HEK293 (cell line): ENCODE measurements at regions not wholly inside any gene's neighbourhood (a gene's known extent, or its start where the extent isn't known, plus 50 kb on each side); places are given as distances from the start of the nearest gene placed in this dataset.

ENCODE experiments used
- CTCF ChIA-PET: fragments of 350-600 bp; formaldehyde crosslinking; extraction: SDS; loops from one replicate; lab custom pipeline; 2021; ENCODE audit warnings: antibody characterized with exemption; lab: Yijun Ruan, JAX
- POLR2A ChIA-PET: fragments of 300-600 bp; formaldehyde crosslinking; extraction: SDS; loops from one replicate; lab custom pipeline; 2020; ENCODE audit warnings: antibody characterized with exemption, inconsistent platforms; lab: Yijun Ruan, JAX
- H3K27ac ChIP-seq: fragments of 200-500 bp; sonication (Bioruptor generic); 2 replicates; pipeline ENCODE4 v1.5.1; 2014; ENCODE audit warnings: low read depth, low read length, control low read depth, inconsistent platforms; ENCODE audit errors: extremely low read depth
- H3K36me3 ChIP-seq, 2 experiments: fragments of 200-500 bp in 1 of 2; sonication (Bioruptor generic) in 1 of 2; 1 replicate in 1 of 2; 2 replicates in 1 of 2; pipeline ENCODE4 v1.5.1; 2014 to 2017; ENCODE audit warnings: inconsistent platforms in 2 of 2, low read length in 2 of 2; ENCODE audit not compliant: control insufficient read depth in 2 of 2, insufficient read depth in 1 of 2
- H3K4me1 ChIP-seq: fragments of 200-500 bp; sonication (Bioruptor generic); 2 replicates; pipeline ENCODE4 v1.5.1; 2014; ENCODE audit warnings: mild to moderate bottlenecking, low read length, inconsistent platforms; ENCODE audit not compliant: control insufficient read depth, insufficient read depth
- H3K4me3 ChIP-seq: 2 replicates; pipeline ENCODE4 v1.5.1; 2011; ENCODE audit warnings: low read depth, mild to moderate bottlenecking, control low read depth, low read length, moderate library complexity
- H3K9me3 ChIP-seq: fragments of 200-500 bp; sonication (Bioruptor generic); 2 replicates; pipeline ENCODE4 v1.5.1; 2014; ENCODE audit warnings: low read depth, low read length, inconsistent platforms; ENCODE audit not compliant: control insufficient read depth, insufficient read depth
- GLI4 ChIP-seq: fragments of 450-650 bp; formaldehyde crosslinking; IDR thresholded peaks from 2 replicates; pipeline ENCODE4 v1.5.1; 2016; ENCODE audit warnings: missing biosample characterization, missing genetic modification characterization
- KLF9 ChIP-seq: fragments of 450-650 bp; formaldehyde crosslinking; IDR thresholded peaks from 2 replicates; pipeline ENCODE4 v1.5.1; 2016; ENCODE audit warnings: missing biosample characterization, missing genetic modification characterization, low read depth
- OSR2 ChIP-seq: fragments of 450-650 bp; formaldehyde crosslinking; IDR thresholded peaks from 2 replicates; pipeline ENCODE4 v1.5.1; 2016; ENCODE audit warnings: missing biosample characterization, missing genetic modification characterization
- OVOL3 ChIP-seq: fragments of 450-650 bp; formaldehyde crosslinking; IDR thresholded peaks from 2 replicates; pipeline ENCODE4 v1.5.1; 2016; ENCODE audit warnings: missing biosample characterization, missing genetic modification characterization
- SP7 ChIP-seq: fragments of 450-650 bp; formaldehyde crosslinking; IDR thresholded peaks from 2 replicates; pipeline ENCODE4 v1.5.1; 2016; ENCODE audit warnings: missing biosample characterization, missing genetic modification characterization
- ZBTB17 ChIP-seq: fragments of 450-650 bp; formaldehyde crosslinking; IDR thresholded peaks from 2 replicates; pipeline ENCODE4 v1.5.1; 2016; ENCODE audit warnings: missing biosample characterization, missing genetic modification characterization
- ZBTB20 ChIP-seq: fragments of 450-650 bp; formaldehyde crosslinking; IDR thresholded peaks from 2 replicates; pipeline ENCODE4 v1.5.1; 2016; ENCODE audit warnings: missing biosample characterization, missing genetic modification characterization
- ZNF114 ChIP-seq: fragments of 450-650 bp; formaldehyde crosslinking; IDR thresholded peaks from 2 replicates; pipeline ENCODE4 v1.5.0; 2017; ENCODE audit warnings: missing biosample characterization, missing genetic modification characterization
- ZNF266 ChIP-seq: fragments of 450-650 bp; formaldehyde crosslinking; IDR thresholded peaks from 2 replicates; pipeline ENCODE4 v1.5.1; 2016; ENCODE audit warnings: missing biosample characterization, missing genetic modification characterization, low read depth
- ZNF501 ChIP-seq: fragments of 450-650 bp; formaldehyde crosslinking; IDR thresholded peaks from 2 replicates; pipeline ENCODE4 v1.5.1; 2016; ENCODE audit warnings: missing biosample characterization, missing genetic modification characterization
- ZNF548 ChIP-seq: fragments of 450-650 bp; formaldehyde crosslinking; IDR thresholded peaks from 2 replicates; pipeline ENCODE4 v1.5.1; 2016; ENCODE audit warnings: missing biosample characterization, missing genetic modification characterization
- ZNF549 ChIP-seq: fragments of 450-650 bp; IDR thresholded peaks from 2 replicates; pipeline ENCODE4 v1.5.1; 2018; ENCODE audit warnings: missing biosample characterization, missing genetic modification characterization, mild to moderate bottlenecking, inconsistent platforms, moderate library complexity
- ZNF624 ChIP-seq: fragments of 450-650 bp; formaldehyde crosslinking; IDR thresholded peaks from 2 replicates; pipeline ENCODE4 v1.5.1; 2017; ENCODE audit warnings: missing biosample characterization, missing genetic modification characterization
- ZNF670 ChIP-seq: fragments of 450-650 bp; formaldehyde crosslinking; IDR thresholded peaks from 2 replicates; pipeline ENCODE4 v1.5.1; 2016; ENCODE audit warnings: missing biosample characterization, missing genetic modification characterization, low read depth
- ZNF707 ChIP-seq: fragments of 450-650 bp; formaldehyde crosslinking; IDR thresholded peaks from 2 replicates; pipeline ENCODE4 v1.5.1; 2016; ENCODE audit warnings: missing biosample characterization, missing genetic modification characterization
- ZNF776 ChIP-seq: fragments of 450-650 bp; formaldehyde crosslinking; IDR thresholded peaks from 2 replicates; pipeline ENCODE4 v1.5.0; 2017; ENCODE audit warnings: missing biosample characterization, missing genetic modification characterization, borderline replicate concordance
- TF ChIP-seq, protein P1 (sequence below): fragments of 450-650 bp; formaldehyde crosslinking; IDR thresholded peaks from 2 replicates; pipeline ENCODE4 v1.5.1; 2016; ENCODE audit warnings: missing biosample characterization, missing genetic modification characterization
- TF ChIP-seq, protein P2 (sequence below): fragments of 450-650 bp; formaldehyde crosslinking; IDR thresholded peaks from 2 replicates; pipeline ENCODE4 v1.5.1; 2017; ENCODE audit warnings: missing biosample characterization, missing genetic modification characterization
- TF ChIP-seq, protein P3 (sequence below): fragments of 450-650 bp; formaldehyde crosslinking; IDR thresholded peaks from 2 replicates; pipeline ENCODE4 v1.5.1; 2017; ENCODE audit warnings: missing biosample characterization, missing genetic modification characterization
- TF ChIP-seq, protein P4 (sequence below): fragments of 450-650 bp; formaldehyde crosslinking; IDR thresholded peaks from 2 replicates; pipeline ENCODE4 v1.5.1; 2016; ENCODE audit warnings: missing biosample characterization, missing genetic modification characterization
- TF ChIP-seq, protein P5 (sequence below): fragments of 450-650 bp; formaldehyde crosslinking; IDR thresholded peaks from 2 replicates; pipeline ENCODE4 v1.5.1; 2016; ENCODE audit warnings: missing biosample characterization, missing genetic modification characterization
- TF ChIP-seq, protein P6 (sequence below): fragments of 450-650 bp; formaldehyde crosslinking; IDR thresholded peaks from 2 replicates; pipeline ENCODE4 v1.5.1; 2016; ENCODE audit warnings: missing biosample characterization, missing genetic modification characterization, borderline replicate concordance

DNA sequence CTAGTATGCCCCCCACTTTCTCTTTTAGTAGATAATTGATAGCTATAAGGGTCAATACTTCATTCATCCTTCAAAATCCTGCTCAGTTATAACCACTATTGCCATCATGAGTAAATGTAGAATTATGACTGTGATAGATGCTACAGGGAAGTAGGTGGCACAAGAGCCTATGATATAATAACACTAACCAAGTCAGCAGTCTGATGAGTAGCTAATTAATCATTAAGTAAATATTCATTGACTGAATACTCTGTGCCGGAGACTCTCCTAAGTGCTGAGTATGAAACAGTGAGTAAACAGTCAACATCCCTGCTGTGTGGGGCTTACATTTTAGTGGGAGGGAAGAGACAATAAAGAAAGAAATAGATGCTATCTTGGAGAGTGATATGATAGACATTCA is 430.3 kb upstream of the ZNF462 start:
- H3K36me3 ChIP-seq: no peaks in the 10 kb centered on the region
- H3K27ac ChIP-seq: no peak overlapping the region
- no peaks in the 10 kb centered on the region for H3K9me3 ChIP-seq
- ChIA-PET CTCF (interaction anchor here (1.0 kb wide), 1 partner anchor 148 kb away, joined by 3 read pairs; no protein-coding TSS in a partner anchor), POLR2A (no interaction called here)
- H3K4me3 ChIP-seq: no peak overlapping the region
- TF ChIP-seq SP7: no peak
- no peak for TF ChIP-seq ZBTB20 (tag by site-specific recombination)
- TF ChIP-seq, protein P1, sequence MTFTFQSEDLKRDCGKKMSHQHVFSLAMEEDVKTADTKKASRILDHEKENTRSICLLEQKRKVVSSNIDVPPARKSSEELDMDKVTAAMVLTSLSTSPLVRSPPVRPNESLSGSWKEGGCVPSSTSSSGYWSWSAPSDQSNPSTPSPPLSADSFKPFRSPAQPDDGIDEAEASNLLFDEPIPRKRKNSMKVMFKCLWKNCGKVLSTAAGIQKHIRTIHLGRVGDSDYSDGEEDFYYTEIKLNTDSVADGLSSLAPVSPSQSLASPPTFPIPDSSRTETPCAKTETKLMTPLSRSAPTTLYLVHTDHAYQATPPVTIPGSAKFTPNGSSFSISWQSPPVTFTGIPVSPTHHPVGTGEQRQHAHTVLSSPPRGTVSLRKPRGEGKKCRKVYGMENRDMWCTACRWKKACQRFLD (tag by site-specific recombination): no peak
- no peak for TF ChIP-seq ZNF266 (tag by site-specific recombination)
- no peak for TF ChIP-seq ZBTB17 (tag by site-specific recombination)
- TF ChIP-seq, protein P2, sequence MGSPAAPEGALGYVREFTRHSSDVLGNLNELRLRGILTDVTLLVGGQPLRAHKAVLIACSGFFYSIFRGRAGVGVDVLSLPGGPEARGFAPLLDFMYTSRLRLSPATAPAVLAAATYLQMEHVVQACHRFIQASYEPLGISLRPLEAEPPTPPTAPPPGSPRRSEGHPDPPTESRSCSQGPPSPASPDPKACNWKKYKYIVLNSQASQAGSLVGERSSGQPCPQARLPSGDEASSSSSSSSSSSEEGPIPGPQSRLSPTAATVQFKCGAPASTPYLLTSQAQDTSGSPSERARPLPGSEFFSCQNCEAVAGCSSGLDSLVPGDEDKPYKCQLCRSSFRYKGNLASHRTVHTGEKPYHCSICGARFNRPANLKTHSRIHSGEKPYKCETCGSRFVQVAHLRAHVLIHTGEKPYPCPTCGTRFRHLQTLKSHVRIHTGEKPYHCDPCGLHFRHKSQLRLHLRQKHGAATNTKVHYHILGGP (tag by site-specific recombination): no peak
- TF ChIP-seq, protein P3, sequence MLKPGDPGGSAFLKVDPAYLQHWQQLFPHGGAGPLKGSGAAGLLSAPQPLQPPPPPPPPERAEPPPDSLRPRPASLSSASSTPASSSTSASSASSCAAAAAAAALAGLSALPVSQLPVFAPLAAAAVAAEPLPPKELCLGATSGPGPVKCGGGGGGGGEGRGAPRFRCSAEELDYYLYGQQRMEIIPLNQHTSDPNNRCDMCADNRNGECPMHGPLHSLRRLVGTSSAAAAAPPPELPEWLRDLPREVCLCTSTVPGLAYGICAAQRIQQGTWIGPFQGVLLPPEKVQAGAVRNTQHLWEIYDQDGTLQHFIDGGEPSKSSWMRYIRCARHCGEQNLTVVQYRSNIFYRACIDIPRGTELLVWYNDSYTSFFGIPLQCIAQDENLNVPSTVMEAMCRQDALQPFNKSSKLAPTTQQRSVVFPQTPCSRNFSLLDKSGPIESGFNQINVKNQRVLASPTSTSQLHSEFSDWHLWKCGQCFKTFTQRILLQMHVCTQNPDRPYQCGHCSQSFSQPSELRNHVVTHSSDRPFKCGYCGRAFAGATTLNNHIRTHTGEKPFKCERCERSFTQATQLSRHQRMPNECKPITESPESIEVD (tag by site-specific recombination): no peak
- TF ChIP-seq, protein P4, sequence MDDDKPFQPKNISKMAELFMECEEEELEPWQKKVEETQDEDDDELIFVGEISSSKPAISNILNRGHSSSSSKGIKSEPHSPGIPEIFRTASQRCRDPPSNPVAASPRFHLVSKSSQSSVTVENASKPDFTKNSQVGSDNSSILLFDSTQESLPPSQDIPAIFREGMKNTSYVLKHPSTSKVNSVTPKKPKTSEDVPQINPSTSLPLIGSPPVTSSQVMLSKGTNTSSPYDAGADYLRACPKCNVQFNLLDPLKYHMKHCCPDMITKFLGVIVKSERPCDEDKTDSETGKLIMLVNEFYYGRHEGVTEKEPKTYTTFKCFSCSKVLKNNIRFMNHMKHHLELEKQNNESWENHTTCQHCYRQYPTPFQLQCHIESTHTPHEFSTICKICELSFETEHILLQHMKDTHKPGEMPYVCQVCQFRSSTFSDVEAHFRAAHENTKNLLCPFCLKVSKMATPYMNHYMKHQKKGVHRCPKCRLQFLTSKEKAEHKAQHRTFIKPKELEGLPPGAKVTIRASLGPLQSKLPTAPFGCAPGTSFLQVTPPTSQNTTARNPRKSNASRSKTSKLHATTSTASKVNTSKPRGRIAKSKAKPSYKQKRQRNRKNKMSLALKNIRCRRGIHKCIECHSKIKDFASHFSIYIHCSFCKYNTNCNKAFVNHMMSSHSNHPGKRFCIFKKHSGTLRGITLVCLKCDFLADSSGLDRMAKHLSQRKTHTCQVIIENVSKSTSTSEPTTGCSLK: no peak
- H3K4me1 ChIP-seq: no peaks in the 10 kb centered on the region

DNA sequence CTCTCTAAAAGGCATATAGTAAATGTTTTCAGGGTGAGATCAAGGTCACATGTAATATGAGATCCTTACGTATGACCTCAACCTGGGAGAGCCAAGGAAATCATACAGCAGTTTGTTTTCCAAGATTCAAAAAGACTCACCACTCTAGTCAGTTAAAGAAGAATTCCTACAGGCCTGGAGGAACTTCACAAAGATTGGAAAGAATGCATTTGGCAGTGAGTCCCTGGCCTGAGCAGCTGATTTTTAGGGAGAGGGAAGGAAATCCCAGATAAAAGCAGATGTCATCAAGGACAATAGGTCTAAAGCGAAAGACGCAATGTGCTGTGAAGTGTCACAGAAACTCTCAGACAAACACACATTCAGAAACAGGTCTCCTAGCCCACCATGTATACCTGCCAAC is 424.0 kb upstream of the ZNF462 start:
- no peaks in the 10 kb centered on the region for H3K4me1 ChIP-seq
- H3K9me3 ChIP-seq: no peaks in the 10 kb centered on the region
- no peaks in the 10 kb centered on the region for H3K36me3 ChIP-seq
- POLR2A ChIA-PET: interaction anchor here (0.7 kb wide), 1 partner anchor 19 kb away, joined by 3 read pairs; no protein-coding TSS in a partner anchor
- CTCF ChIA-PET: interaction anchor here (0.7 kb wide), 1 partner anchor 336 kb away, joined by 3 read pairs; no protein-coding TSS in a partner anchor
- TF ChIP-seq KLF9 (tag by site-specific recombination): no peak
- TF ChIP-seq, protein P5, sequence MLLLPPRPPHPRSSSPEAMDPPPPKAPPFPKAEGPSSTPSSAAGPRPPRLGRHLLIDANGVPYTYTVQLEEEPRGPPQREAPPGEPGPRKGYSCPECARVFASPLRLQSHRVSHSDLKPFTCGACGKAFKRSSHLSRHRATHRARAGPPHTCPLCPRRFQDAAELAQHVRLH (tag by site-specific recombination): no peak
- no peak for TF ChIP-seq ZNF707
- TF ChIP-seq GLI4: no peak
- TF ChIP-seq OVOL3 (tag by site-specific recombination): no peak
- TF ChIP-seq ZNF114 (tag by site-specific recombination): no peak
- no peak for TF ChIP-seq OSR2 (tag by site-specific recombination)
- TF ChIP-seq ZNF501 (tag by site-specific recombination): no peak
- no peak for TF ChIP-seq ZNF776 (tag by site-specific recombination)
- no peak for TF ChIP-seq ZNF624
- TF ChIP-seq ZNF548 (tag by site-specific recombination): no peak
- no peak for TF ChIP-seq ZNF549 (tag by site-specific recombination)
- no peak for TF ChIP-seq ZNF670 (tag by site-specific recombination)
- TF ChIP-seq, protein P6, sequence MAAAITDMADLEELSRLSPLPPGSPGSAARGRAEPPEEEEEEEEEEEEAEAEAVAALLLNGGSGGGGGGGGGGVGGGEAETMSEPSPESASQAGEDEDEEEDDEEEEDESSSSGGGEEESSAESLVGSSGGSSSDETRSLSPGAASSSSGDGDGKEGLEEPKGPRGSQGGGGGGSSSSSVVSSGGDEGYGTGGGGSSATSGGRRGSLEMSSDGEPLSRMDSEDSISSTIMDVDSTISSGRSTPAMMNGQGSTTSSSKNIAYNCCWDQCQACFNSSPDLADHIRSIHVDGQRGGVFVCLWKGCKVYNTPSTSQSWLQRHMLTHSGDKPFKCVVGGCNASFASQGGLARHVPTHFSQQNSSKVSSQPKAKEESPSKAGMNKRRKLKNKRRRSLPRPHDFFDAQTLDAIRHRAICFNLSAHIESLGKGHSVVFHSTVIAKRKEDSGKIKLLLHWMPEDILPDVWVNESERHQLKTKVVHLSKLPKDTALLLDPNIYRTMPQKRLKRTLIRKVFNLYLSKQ (tag by site-specific recombination): no peak
- H3K27ac ChIP-seq: no peak overlapping the region
- H3K4me3 ChIP-seq: no peak overlapping the region
